Right lobe of liver (tissue), 6 donors: ENCODE measurements at regions not wholly inside any gene's neighbourhood (a gene's known extent, or its start where the extent isn't known, plus 50 kb on each side); places are given as distances from the start of the nearest gene placed in this dataset.

Experiments
- ATAC-seq, 4 donors: fragments of 200-7000 bp; cut with Tn5 transposase; one replicate each; pipeline ENCODE4 v1.9.1; 2020; ENCODE audit warnings: mild to moderate bottlenecking in 4 of 4, moderate library complexity in 4 of 4
- DNase-seq, 3 donors: peaks; one replicate each; pipeline ENCODE4 v3.0.0-alpha.2; 2020
- H3K27ac ChIP-seq, 3 donors: fragments of 200-600 bp; one replicate each; pipeline ENCODE4 v1.8.0; 2022
- H3K27me3 ChIP-seq, 2 donors: fragments of 200-600 bp; one replicate each; pipeline ENCODE4 v1.8.0; 2022
- H3K36me3 ChIP-seq, 4 donors: fragments of 200-600 bp; sonication (generic) in 1 of 4; one replicate each; pipeline versions ENCODE4 v1.5.1 to v1.8.0; 2017 to 2022; ENCODE audit warnings: control low read depth in 1 of 4
- H3K4me1 ChIP-seq, 4 donors: fragments of 200-600 bp; sonication (generic) in 1 of 4; one replicate each; pipeline versions ENCODE4 v1.5.1 to v1.8.0; 2017 to 2022; ENCODE audit warnings: control low read depth in 1 of 4
- H3K4me3 ChIP-seq, 3 donors: fragments of 200-600 bp; one replicate each; pipeline ENCODE4 v1.8.0; 2022
- H3K9me3 ChIP-seq, 4 donors: fragments of 200-600 bp; sonication (generic) in 1 of 4; one replicate each; pipeline versions ENCODE4 v1.5.1 to v1.8.0; 2017 to 2022; ENCODE audit warnings: control low read depth in 1 of 4
- CTCF ChIP-seq, 4 donors: fragments of 200-600 bp in 3 of 4; fragments of 450-650 bp in 1 of 4; IDR thresholded peaks; one replicate each; pipeline versions ENCODE4 v1.5.1 to v1.8.0; 2016 to 2022; ENCODE audit warnings: antibody characterized with exemption in 4 of 4, mild to moderate bottlenecking in 2 of 4
- POLR2A ChIP-seq: fragments of 450-650 bp; IDR thresholded peaks from one replicate; pipeline ENCODE4 v1.6.1; 2017; ENCODE audit warnings: antibody characterized with exemption, mild to moderate bottlenecking
- WGBS: methylation state at CpG from one replicate; pipeline ENCODE4 v1.1.6; 2018; ENCODE audit warnings: low coverage, low lambda C conversion rate; ENCODE audit not compliant: insufficient coverage; ENCODE audit errors: missing lambda C conversion rate; 5-methylcytosine and 5-hydroxymethylcytosine counted together
- intact Hi-C, 2 donors: fragments of 100-400 bp; cut with DNase I; formaldehyde crosslinking; loops; one replicate each; pipeline versions ENCODE4 v1.11.2 to v1.14.1; 2022
- donor health status: DM: no; HTN: yes; CAD: no.
- donor health status: DM: no; HTN: no; CAD: no.
- donor health status: DM: no; HTN: no; CAD: no.
- donor health status: DM: no; HTN: yes; CAD: no.
- donor health status: DM: no; HTN: yes; CAD: no.

- H3K36me3 ChIP-seq, result no peaks in the 10 kb centered on the region
- no peaks in the 10 kb centered on the region for H3K9me3 ChIP-seq
- no peaks in the 10 kb centered on the region for H3K27me3 ChIP-seq
- intact Hi-C loops, result loop anchor here in 1 of 2 donors (10.0 kb wide), 1 partner anchor 66 kb away; the partner anchor contains the start of gene COL18A1
- 83% methylated on average over 11 of the region's 13 CpGs for WGBS
- DNase-seq, result peak in 2 of 3 donors; percentile 4 to 31
- no peak for ATAC-seq
- H3K4me3 ChIP-seq, result no peak overlapping the region
- TF ChIP-seq POLR2A (no peak), CTCF (IDR thresholded peaks at IDR 0.05) (no peak)
- H3K27ac ChIP-seq, result no peak overlapping the region
- no peaks in the 10 kb centered on the region for H3K4me1 ChIP-seq
Observed at GRCh38 chr21:45338311-45339017, 50.8 kb upstream of the POFUT2 start.

GRCh38 chr21:45339421-45340402, 52.0 kb upstream of the POFUT2 start:
- intact Hi-C loops, result loop anchor here in 1 of 2 donors (10.0 kb wide), 1 partner anchor 65 kb away; the partner anchor contains the start of gene COL18A1
- Histone ChIP-seq H3K9me3 (no peaks in the 10 kb centered on the region), H3K4me1 (no peaks in the 10 kb centered on the region), H3K4me3 (no peak overlapping the region), H3K36me3 (no peaks in the 10 kb centered on the region), H3K27ac (peak overlapping the region in 1 of 3 donors; percentile 10), H3K27me3 (no peaks in the 10 kb centered on the region)
- DNase-seq (peak in 2 of 3 donors; percentile 16 to 17), ATAC-seq (peak in 2 of 4 donors; percentile 35 to 64)
- TF ChIP-seq POLR2A (no peak), CTCF (IDR thresholded peaks at IDR 0.05) (no peak)
- WGBS, result 49% methylated on average over 19 of the region's 19 CpGs

- Histone ChIP-seq H3K4me1 (no peaks in the 10 kb centered on the region), H3K36me3 (no peaks in the 10 kb centered on the region), H3K4me3 (no peak overlapping the region), H3K9me3 (no peaks in the 10 kb centered on the region), H3K27ac (no peak overlapping the region), H3K27me3 (no peaks in the 10 kb centered on the region)
- DNase-seq (no peak), ATAC-seq (no peak)
- TF ChIP-seq POLR2A (no peak), CTCF (IDR thresholded peaks at IDR 0.05) (no peak)
- intact Hi-C loops, result no loop called here
- 72% methylated on average over 8 of the region's 8 CpGs for WGBS
Observed at GRCh38 chr21:45340515-45340914, 52.8 kb upstream of the POFUT2 start.

- DNase-seq, result no peak
- Histone ChIP-seq H3K9me3 (no peaks in the 10 kb centered on the region), H3K36me3 (no peaks in the 10 kb centered on the region), H3K4me1 (no peaks in the 10 kb centered on the region), H3K27me3 (no peaks in the 10 kb centered on the region), H3K4me3 (no peak overlapping the region), H3K27ac (no peak overlapping the region)
- TF ChIP-seq POLR2A (no peak), CTCF (IDR thresholded peaks at IDR 0.05) (no peak)
- intact Hi-C loops, result no loop called here
- ATAC-seq, result no peak
- WGBS, result 20% methylated on average over 1 of the region's 8 CpGs
Observed at GRCh38 chr21:45341261-45341660, 53.6 kb upstream of the POFUT2 start.
